IPS-15b (cell line): ENCODE measurements at regions not wholly inside any gene's neighbourhood (a gene's known extent, or its start where the extent isn't known, plus 50 kb on each side); places are given as distances from the start of the nearest gene placed in this dataset.

Experiments
- H3K27me3 ChIP-seq: one replicate; pipeline ENCODE4 v1.6.1; 2013; ENCODE audit warnings: low read length; ENCODE audit not compliant: control insufficient read depth, insufficient read depth
- H3K36me3 ChIP-seq: one replicate; pipeline ENCODE4 v1.6.1; 2013; ENCODE audit warnings: low read length; ENCODE audit not compliant: control insufficient read depth, insufficient read depth
- H3K4me1 ChIP-seq: one replicate; pipeline ENCODE4 v1.6.1; 2013; ENCODE audit warnings: mild to moderate bottlenecking, low read length; ENCODE audit not compliant: control insufficient read depth, insufficient read depth
- H3K4me3 ChIP-seq: one replicate; pipeline ENCODE4 v1.5.1; 2013; ENCODE audit warnings: low read depth, low read length
- H3K9ac ChIP-seq: one replicate; pipeline ENCODE4 v1.6.1; 2013; ENCODE audit warnings: low read depth, mild to moderate bottlenecking, low read length
- H3K9me3 ChIP-seq: one replicate; pipeline ENCODE4 v1.6.1; 2013; ENCODE audit warnings: mild to moderate bottlenecking, low read length; ENCODE audit not compliant: control insufficient read depth, insufficient read depth

DNA sequence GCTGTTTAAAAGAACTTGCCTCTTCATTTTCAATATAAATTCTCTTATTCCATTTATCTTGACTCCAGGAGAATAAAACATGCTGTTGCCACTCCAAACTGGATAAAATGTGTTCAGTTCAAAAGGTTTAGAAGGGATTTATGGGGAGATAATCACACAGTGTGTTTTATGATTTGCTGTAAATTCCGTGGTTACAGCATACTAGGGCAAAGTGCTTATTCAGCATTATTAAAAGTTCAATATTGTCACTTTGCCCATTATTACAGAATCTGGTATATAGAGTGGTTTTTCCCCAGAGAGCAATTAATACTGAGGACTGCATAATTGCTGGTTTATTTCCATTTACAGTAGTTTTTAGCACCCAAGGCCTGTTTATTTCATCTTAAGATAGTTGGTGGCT, 780.9 kb upstream of the RAG2 start:
- Histone ChIP-seq H3K36me3 (no peaks in the 10 kb centered on the region), H3K4me3 (no peak overlapping the region), H3K9ac (no peak overlapping the region), H3K9me3 (peaks cover 2% of the 10 kb centered on the region), H3K4me1 (no peaks in the 10 kb centered on the region), H3K27me3 (no peaks in the 10 kb centered on the region)

DNA sequence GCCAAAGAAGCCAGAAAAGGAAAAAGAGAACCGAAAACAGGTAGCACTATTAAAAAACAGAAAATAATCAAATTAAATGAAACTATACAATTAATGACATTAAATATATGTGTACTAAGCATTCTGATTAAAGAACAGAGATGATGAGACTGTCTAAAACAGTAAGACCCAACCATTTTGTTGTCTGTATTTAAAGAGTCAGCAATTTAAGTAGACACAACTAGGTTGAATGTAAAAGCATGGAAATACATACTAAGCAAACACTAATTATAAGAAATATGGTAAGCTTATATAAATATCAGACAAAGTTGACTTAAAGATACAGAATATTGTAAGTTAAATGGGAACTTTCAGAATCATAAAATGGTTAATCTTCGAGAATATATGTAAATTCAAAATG, 774.6 kb upstream of the RAG2 start:
- H3K4me1 ChIP-seq, result no peaks in the 10 kb centered on the region
- H3K9ac ChIP-seq, result no peak overlapping the region
- H3K4me3 ChIP-seq, result no peak overlapping the region
- H3K36me3 ChIP-seq, result no peaks in the 10 kb centered on the region
- no peaks in the 10 kb centered on the region for H3K27me3 ChIP-seq
- H3K9me3 ChIP-seq, result peaks cover 2% of the 10 kb centered on the region

DNA sequence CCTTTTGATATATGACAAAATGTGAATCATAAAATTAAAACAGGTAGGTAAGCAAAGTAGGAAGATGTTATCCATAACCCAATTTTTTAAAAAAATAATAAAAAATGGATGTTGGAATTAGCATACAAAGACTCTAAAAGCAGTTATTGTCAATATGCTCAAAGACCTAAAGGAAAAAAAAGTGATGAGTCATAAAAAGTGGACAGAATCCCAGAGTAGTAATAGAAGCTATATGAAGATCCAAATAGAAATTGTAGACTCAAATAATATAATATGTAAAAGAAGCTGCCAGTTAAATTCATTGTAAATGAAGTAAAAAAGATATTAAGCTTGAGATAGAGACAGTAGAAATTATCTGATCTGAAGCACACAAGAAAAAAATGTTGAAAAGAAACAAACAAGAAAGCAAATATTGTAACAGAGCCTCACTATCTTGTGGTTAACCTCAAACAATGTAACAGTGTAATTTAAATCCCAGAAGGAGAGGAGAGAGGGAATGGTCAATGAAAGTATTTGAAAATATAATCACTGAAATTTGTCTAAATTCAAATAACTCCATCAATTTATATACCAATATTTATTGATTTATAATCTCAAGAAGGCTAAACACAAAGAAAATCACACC, 773.4 kb upstream of the RAG2 start:
- Histone ChIP-seq H3K4me3 (no peak overlapping the region), H3K4me1 (no peaks in the 10 kb centered on the region), H3K9me3 (no peaks in the 10 kb centered on the region), H3K9ac (no peak overlapping the region), H3K36me3 (no peaks in the 10 kb centered on the region), H3K27me3 (no peaks in the 10 kb centered on the region)

DNA sequence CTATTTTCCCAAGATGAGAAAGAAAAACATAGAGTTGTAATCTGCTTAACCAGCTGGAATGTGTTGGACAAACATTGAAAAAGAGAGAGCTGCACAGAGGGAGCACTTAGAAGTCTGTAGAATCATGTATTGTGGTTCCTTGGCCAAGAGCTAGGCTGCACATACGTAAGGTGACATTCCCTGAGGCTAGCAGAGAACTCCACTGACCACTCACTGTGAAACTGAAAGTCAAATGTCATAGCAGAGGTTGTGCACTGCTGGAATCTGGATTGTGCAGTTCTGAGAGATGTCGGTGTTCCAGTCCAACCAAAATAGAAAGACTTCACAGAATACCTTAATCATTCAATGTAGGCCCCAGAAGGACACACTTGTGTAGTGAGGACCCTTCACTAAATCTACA, 772.8 kb upstream of the RAG2 start:
- Histone ChIP-seq H3K36me3 (no peaks in the 10 kb centered on the region), H3K27me3 (no peaks in the 10 kb centered on the region), H3K4me1 (no peaks in the 10 kb centered on the region), H3K9me3 (no peaks in the 10 kb centered on the region), H3K4me3 (no peak overlapping the region), H3K9ac (no peak overlapping the region)

DNA sequence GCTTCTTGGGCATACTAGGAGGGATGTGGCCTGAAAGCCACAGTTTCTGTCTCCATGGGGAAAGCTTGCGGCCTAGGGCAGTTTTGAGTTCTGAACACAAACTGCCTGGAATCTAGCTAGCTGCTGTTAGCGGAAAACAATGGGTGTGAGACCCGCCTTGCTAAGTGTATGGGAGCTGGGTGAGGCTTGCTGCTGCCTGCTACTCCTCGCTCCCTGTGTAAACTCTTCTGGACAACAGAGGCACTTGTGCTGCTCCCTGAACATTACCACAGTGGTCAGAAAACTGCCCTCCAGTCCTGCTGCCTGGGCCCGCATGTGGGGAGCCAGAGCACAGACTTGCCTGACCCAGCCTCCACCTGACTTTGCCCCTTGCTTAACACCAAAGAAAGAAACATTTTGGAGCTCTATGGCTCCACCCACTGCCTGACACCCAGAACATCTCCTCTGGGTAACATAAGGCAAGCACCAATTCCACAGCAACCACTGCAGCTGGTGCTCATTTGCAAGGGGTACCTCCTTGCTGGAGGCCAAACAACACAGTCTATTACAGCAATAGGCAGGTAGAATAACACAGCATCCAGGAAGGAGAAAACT, 766.3 kb upstream of the RAG2 start:
- no peaks in the 10 kb centered on the region for H3K36me3 ChIP-seq
- no peaks in the 10 kb centered on the region for H3K4me1 ChIP-seq
- H3K4me3 ChIP-seq, result no peak overlapping the region
- no peak overlapping the region for H3K9ac ChIP-seq
- no peaks in the 10 kb centered on the region for H3K27me3 ChIP-seq
- H3K9me3 ChIP-seq, result no peaks in the 10 kb centered on the region

DNA sequence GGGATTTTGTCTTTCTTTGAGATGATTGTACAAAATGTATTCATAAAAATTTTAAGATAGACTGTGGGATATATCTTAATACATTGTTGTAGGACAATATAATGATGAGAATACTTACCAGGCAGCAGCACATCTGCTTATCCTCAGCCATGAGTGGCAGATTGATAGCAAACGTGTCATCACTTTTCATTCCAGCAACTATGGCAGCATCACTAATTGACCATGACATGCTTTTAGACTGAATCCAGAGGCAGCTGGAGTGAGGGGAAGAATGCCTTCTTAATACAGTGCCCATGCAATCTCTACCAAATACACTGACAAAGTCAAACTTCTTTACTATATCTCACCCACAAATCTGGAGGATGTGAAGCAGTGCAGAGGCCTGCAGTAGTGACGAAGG, 755.2 kb upstream of the RAG2 start:
- H3K4me3 ChIP-seq, result no peak overlapping the region
- no peaks in the 10 kb centered on the region for H3K36me3 ChIP-seq
- H3K27me3 ChIP-seq, result no peaks in the 10 kb centered on the region
- H3K4me1 ChIP-seq, result no peaks in the 10 kb centered on the region
- H3K9ac ChIP-seq, result no peak overlapping the region
- H3K9me3 ChIP-seq, result no peaks in the 10 kb centered on the region

DNA sequence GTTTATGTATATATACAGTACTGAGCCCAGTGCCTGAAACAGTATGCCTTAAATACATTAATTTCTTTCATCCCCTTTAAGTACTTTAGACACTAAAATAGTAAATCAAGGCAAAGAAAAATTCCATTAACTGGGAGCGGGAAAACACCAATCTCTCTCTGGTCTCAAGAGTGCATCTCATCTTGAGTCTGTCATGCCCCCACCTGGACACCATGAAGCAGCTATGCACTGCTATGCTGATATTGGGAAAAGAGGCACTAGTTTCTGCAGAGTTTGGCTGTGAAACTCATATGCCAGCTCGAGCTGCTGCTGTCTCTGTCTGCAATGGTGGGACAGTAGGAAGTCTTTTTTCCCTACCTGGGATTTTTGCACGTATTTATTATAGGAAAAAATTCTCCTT, 754.4 kb upstream of the RAG2 start:
- Histone ChIP-seq H3K4me1 (no peaks in the 10 kb centered on the region), H3K27me3 (no peaks in the 10 kb centered on the region), H3K36me3 (no peaks in the 10 kb centered on the region), H3K9ac (no peak overlapping the region), H3K4me3 (no peak overlapping the region), H3K9me3 (no peaks in the 10 kb centered on the region)

DNA sequence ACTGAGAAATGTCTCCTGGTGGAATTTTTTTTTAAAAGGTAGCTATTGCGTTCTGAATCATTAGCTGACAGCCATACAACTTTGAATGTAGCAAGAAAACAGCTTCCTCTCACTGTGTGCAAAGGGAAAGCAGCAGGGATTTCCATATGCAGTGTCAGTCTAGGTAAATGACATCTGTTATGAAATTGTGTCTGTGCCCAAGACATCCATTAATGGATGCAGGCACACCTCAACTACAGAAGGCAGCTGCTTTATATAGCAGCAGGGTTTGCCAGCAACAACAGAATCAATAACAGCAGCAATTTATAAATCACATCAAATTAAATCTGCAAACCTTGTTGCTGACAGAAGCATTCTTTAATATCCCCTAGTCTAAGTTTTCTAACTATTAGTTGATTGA, 745.3 kb upstream of the RAG2 start:
- H3K4me3 ChIP-seq, result no peak overlapping the region
- no peaks in the 10 kb centered on the region for H3K36me3 ChIP-seq
- no peak overlapping the region for H3K9ac ChIP-seq
- H3K4me1 ChIP-seq, result no peaks in the 10 kb centered on the region
- no peaks in the 10 kb centered on the region for H3K27me3 ChIP-seq
- H3K9me3 ChIP-seq, result no peaks in the 10 kb centered on the region

DNA sequence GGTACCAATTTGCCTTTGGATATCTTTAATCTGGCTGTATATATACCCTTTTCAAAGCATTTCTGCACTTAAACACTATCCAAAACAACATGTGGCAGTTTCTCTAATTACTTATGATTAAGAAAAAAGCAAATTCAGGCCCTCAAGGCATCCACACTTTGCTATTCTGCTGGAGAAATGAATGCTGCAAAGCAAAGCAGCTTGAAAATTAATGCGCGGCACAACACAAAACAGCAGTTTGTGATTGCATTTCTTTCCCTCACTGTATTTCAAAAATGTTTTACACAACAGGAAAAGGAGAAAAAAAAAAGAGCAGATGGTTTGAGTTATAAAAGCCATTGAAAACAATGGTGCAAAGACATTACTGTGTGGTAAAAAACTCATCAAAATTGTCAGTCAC, 738.4 kb upstream of the RAG2 start:
- H3K4me1 ChIP-seq, result no peaks in the 10 kb centered on the region
- H3K9ac ChIP-seq, result no peak overlapping the region
- H3K9me3 ChIP-seq, result no peaks in the 10 kb centered on the region
- no peaks in the 10 kb centered on the region for H3K36me3 ChIP-seq
- no peaks in the 10 kb centered on the region for H3K27me3 ChIP-seq
- no peak overlapping the region for H3K4me3 ChIP-seq

DNA sequence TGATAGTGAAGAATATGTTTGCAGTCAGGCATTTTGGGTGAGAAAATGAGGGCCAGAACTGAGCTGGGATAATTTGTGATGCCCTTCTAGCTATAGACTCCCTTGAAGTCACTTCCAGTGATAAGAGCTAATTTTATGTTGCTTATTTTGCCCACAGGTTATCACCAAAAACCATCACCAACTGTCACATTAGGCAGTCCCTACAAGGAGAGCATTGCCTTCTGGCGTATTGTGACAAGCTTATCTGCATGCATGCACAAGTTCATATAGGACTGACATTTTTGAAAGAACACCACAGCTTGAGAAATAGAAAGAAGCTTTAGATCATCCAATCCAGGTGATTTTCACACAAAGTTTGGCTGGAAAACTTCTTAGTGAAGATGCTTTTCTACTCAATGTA, 735.3 kb upstream of the RAG2 start:
- H3K36me3 ChIP-seq, result no peaks in the 10 kb centered on the region
- no peaks in the 10 kb centered on the region for H3K27me3 ChIP-seq

DNA sequence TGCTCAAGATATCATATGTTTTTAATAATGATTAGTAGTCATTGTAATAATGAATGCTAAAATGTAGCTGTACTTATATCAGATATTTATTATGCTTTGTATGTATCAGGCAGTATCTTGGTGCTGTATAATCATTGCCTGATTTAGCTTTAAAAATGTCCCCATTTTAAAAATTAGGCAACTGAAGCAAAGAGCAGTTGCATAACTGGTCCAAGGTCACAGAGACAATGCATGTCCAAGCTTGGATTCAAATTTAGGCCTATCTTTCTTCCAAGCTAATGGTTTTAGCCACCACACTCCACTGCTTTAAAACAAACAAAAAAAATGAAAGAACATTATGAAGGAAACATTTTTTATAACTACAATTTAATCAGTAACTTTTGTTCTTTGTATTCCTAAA, 725.8 kb upstream of the RAG2 start:
- H3K27me3 ChIP-seq, result no peaks in the 10 kb centered on the region
- H3K36me3 ChIP-seq, result no peaks in the 10 kb centered on the region
- H3K9ac ChIP-seq, result no peak overlapping the region

More for the DNA sequence above, 735.3 kb upstream of the RAG2 start:
- H3K4me3 ChIP-seq, result no peak overlapping the region
- H3K9ac ChIP-seq, result no peak overlapping the region
- no peaks in the 10 kb centered on the region for H3K9me3 ChIP-seq
- H3K4me1 ChIP-seq, result no peaks in the 10 kb centered on the region

DNA sequence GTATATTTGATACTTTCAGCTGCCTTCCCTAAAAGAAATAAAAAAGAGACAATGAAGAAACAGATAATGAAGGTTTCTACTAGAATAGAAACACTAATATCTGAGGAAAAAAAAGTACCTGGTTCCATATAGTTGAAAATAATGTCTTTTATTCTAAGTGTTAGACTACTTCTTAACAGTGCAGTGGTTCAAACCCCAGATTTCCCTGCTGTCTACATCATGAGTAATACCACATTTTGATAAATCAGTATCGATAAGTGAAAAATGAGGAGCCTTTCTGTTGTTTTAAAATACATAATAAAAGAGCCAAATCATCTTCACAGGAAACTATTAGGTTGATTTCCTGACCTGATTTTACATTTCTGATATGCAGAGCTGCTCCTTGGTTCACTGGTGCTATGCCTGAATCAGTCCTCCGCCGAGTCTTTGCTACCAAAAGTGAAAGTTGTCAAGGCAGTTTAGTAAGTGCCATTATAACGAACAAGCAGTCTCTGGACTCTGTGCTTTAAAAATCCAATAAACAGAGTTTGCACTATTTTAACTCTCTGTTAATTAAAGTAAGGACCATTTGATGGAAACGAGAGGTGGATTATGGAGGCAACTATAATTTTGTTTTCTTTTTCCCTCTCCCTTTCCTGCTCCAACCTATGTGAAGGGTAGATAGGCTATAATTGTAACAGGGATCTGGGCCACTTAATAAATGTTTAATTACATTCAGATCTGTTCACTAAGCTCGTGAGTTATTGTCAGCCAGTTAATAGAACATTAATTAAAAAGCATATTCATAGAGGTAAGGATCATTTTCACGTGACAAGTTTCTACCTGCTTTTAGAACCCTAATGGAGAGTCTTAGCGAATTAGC, 724.5 kb upstream of the RAG2 start:
- Histone ChIP-seq H3K9ac (no peak overlapping the region), H3K9me3 (no peaks in the 10 kb centered on the region), H3K4me3 (no peak overlapping the region), H3K4me1 (no peaks in the 10 kb centered on the region), H3K27me3 (no peaks in the 10 kb centered on the region), H3K36me3 (no peaks in the 10 kb centered on the region)

More for the DNA sequence above, 725.8 kb upstream of the RAG2 start:
- Histone ChIP-seq H3K4me3 (no peak overlapping the region), H3K9me3 (no peaks in the 10 kb centered on the region), H3K4me1 (no peaks in the 10 kb centered on the region)
